GM12878 (cell line): ENCODE measurements at regions not wholly inside any gene's neighbourhood (a gene's known extent, or its start where the extent isn't known, plus 50 kb on each side); places are given as distances from the start of the nearest gene placed in this dataset.

Experiments used
- ATAC-seq: fragments of 200-7000 bp; cut with Tn5 transposase; 3 replicates; pipeline ENCODE4 v1.9.1; 2020; ENCODE audit warnings: mild to moderate bottlenecking, moderate library complexity
- BruUV-seq: library from RNA; stranded (reverse); fragments of 400-500 nt; replicated peaks from 2 replicates; lab custom pipeline; 2021; lab: Mats Ljungman, UMichigan
- CTCF ChIA-PET: fragments of 300-600 bp; sonication (Branson Sonifier 250); formaldehyde crosslinking; extraction: SDS; loops from one replicate; lab custom pipeline; 2021; ENCODE audit warnings: inconsistent platforms; lab: Yijun Ruan, JAX
- POLR2A ChIA-PET: fragments of 350-600 bp; formaldehyde crosslinking; extraction: SDS; loops from one replicate; lab custom pipeline; 2021; ENCODE audit warnings: inconsistent platforms; lab: Charles Lee
- RAD21 ChIA-PET: fragments of 300-600 bp; sonication (Branson Sonifier 250); formaldehyde crosslinking; loops from one replicate; lab custom pipeline; 2023; ENCODE audit warnings: antibody characterized with exemption; ENCODE audit not compliant: unreplicated experiment; lab: Charles Lee
- SMC1A ChIA-PET: fragments of 300-600 bp; sonication (Branson Sonifier 250); formaldehyde crosslinking; loops from one replicate; lab custom pipeline; 2023; ENCODE audit not compliant: unreplicated experiment, uncharacterized antibody; lab: Charles Lee
- DNase-seq: peaks from one replicate; pipeline ENCODE4 v3.0.0-alpha.2; 2011; ENCODE audit warnings: low read depth, low spot score
- FAIRE-seq: peaks from 3 replicates; lab custom pipeline; 2011; peaks lifted over from hg19 to GRCh38; lab: Jason Lieb, UNC
- H2AFZ ChIP-seq: 2 replicates; pipeline ENCODE4 v1.6.0; 2011; ENCODE audit warnings: low read depth, low read length, control low read depth; ENCODE audit not compliant: control insufficient read depth
- H3K27ac ChIP-seq: 2 replicates; pipeline ENCODE4 v1.5.1; 2011; ENCODE audit warnings: control low read depth; ENCODE audit not compliant: control insufficient read depth, insufficient read depth
- H3K27me3 ChIP-seq, 2 experiments: replicated peaks in 1 of 2; 2 replicates each; pipeline versions ENCODE4 v1.6.0 to v1.6.1; 2011; ENCODE audit warnings: low read length in 1 of 2; ENCODE audit not compliant: control insufficient read depth in 2 of 2, insufficient read depth in 2 of 2
- H3K36me3 ChIP-seq, 2 experiments: 2 replicates each; pipeline ENCODE4 v1.5.1; 2011; ENCODE audit warnings: low read length in 1 of 2; ENCODE audit not compliant: control insufficient read depth in 2 of 2, insufficient read depth in 2 of 2
- H3K4me1 ChIP-seq: 2 replicates; pipeline ENCODE4 v1.6.1; 2011; ENCODE audit warnings: mild to moderate bottlenecking, low read length, moderate library complexity, mixed read lengths; ENCODE audit not compliant: control insufficient read depth, insufficient read depth
- H3K4me2 ChIP-seq: 2 replicates; pipeline ENCODE4 v1.6.0; 2011; ENCODE audit warnings: control low read depth; ENCODE audit not compliant: control insufficient read depth, insufficient read depth
- H3K4me3 ChIP-seq: fragments of 200-600 bp; sonication (generic); 2 replicates; pipeline ENCODE4 v1.5.1; 2016
- H3K79me2 ChIP-seq: 2 replicates; pipeline ENCODE4 v1.6.0; 2011; ENCODE audit warnings: low read length; ENCODE audit not compliant: control insufficient read depth, insufficient read depth
- H3K9ac ChIP-seq: 2 replicates; pipeline ENCODE4 v1.8.0; 2011; ENCODE audit warnings: low read length, control low read depth, mixed read lengths; ENCODE audit not compliant: control insufficient read depth, insufficient read depth
- H3K9me3 ChIP-seq: replicated peaks from 3 replicates; pipeline ENCODE4 v1.5.1; 2011; ENCODE audit warnings: mild to moderate bottlenecking, low read length; ENCODE audit not compliant: control insufficient read depth, insufficient read depth
- H4K20me1 ChIP-seq: 2 replicates; pipeline ENCODE4 v1.6.0; 2011; ENCODE audit not compliant: control insufficient read depth, insufficient read depth
- ASH2L ChIP-seq: fragments of 300-600, 200-600 bp; sonication (generic); IDR thresholded peaks from 2 replicates; pipeline ENCODE4 v1.6.1; 2017; ENCODE audit warnings: low read depth, mild to moderate bottlenecking, borderline replicate concordance
- BHLHE40 ChIP-seq, 2 experiments: fragments of 450-650 bp in 1 of 2; IDR thresholded peaks; 2 replicates each; pipeline ENCODE4 v1.6.1; 2011 to 2017; ENCODE audit warnings: low read depth in 2 of 2, borderline replicate concordance in 1 of 2, improper control_type of control experiment in 1 of 2, low read length in 1 of 2, mild to moderate bottlenecking in 1 of 2
- PBX3 ChIP-seq: IDR thresholded peaks from 2 replicates; pipeline ENCODE4 v1.6.1; 2011; ENCODE audit warnings: mild to moderate bottlenecking, low read depth, low read length, moderate library complexity; ENCODE audit not compliant: insufficient replicate concordance
- RFX5 ChIP-seq: IDR thresholded peaks from 2 replicates; pipeline ENCODE4 v1.6.1; 2011; ENCODE audit warnings: low read depth, low read length, improper control_type of control experiment
- SMAD1 ChIP-seq: fragments of 450-650 bp; IDR thresholded peaks from 2 replicates; pipeline ENCODE4 v1.6.1; 2018; ENCODE audit warnings: mild to moderate bottlenecking, low read depth; ENCODE audit not compliant: partially characterized antibody
- SMARCA5 ChIP-seq: fragments of 450-650 bp; IDR thresholded peaks from 2 replicates; pipeline ENCODE4 v1.6.1; 2017; ENCODE audit warnings: mild to moderate bottlenecking
- TARDBP ChIP-seq: IDR thresholded peaks from 2 replicates; pipeline ENCODE4 v1.6.1; 2016; ENCODE audit warnings: borderline replicate concordance
- TCF12 ChIP-seq: IDR thresholded peaks from 2 replicates; pipeline ENCODE4 v1.6.1; 2011; ENCODE audit warnings: low read depth, mild to moderate bottlenecking, low read length
- WGBS: methylation state at CpG from one replicate; pipeline ENCODE4 v1.1.6; 2016; ENCODE audit warnings: low lambda C conversion rate; ENCODE audit not compliant: insufficient replicate concordance, insufficient coverage; ENCODE audit errors: missing lambda C conversion rate; 5-methylcytosine and 5-hydroxymethylcytosine counted together
- in situ Hi-C: fragments of 300-500 bp; cut with MboI; formaldehyde crosslinking; loops from 9 replicates; pipeline ENCODE4 v1.14.3; 2018; ENCODE audit warnings: mixed read lengths
- intact Hi-C: fragments of 100-400 bp; cut with micrococcal nuclease; formaldehyde crosslinking; loops from one replicate; pipeline ENCODE4 v1.14.2; 2022; ENCODE audit not compliant: unreplicated experiment
- TF ChIP-seq, protein P1 (sequence below): fragments of 450-650 bp; formaldehyde crosslinking; IDR thresholded peaks from 2 replicates; pipeline ENCODE4 v1.4.0; 2022; ENCODE audit warnings: mild to moderate bottlenecking, moderate library complexity

DNA sequence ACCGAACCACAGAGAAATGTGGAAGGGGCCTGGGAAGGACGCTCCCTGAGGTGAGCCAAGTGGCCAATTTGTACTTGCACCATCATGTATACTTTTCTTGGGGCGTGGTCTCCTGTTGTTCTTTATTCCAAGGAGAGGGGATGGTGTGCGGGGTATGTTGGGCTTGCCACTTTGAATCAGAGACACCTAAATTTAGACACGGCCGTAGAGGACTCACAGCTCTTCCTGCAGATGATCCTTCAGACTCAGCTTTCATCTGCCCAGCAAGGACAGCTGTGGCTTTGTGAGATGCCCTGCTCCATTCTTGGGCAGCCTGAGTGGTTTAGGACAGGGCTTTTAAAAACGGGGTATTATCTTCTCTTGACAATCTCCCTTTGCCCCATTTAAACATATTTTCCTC is 473.2 kb downstream of the REEP3 start (continued):
- TF ChIP-seq, protein P1, sequence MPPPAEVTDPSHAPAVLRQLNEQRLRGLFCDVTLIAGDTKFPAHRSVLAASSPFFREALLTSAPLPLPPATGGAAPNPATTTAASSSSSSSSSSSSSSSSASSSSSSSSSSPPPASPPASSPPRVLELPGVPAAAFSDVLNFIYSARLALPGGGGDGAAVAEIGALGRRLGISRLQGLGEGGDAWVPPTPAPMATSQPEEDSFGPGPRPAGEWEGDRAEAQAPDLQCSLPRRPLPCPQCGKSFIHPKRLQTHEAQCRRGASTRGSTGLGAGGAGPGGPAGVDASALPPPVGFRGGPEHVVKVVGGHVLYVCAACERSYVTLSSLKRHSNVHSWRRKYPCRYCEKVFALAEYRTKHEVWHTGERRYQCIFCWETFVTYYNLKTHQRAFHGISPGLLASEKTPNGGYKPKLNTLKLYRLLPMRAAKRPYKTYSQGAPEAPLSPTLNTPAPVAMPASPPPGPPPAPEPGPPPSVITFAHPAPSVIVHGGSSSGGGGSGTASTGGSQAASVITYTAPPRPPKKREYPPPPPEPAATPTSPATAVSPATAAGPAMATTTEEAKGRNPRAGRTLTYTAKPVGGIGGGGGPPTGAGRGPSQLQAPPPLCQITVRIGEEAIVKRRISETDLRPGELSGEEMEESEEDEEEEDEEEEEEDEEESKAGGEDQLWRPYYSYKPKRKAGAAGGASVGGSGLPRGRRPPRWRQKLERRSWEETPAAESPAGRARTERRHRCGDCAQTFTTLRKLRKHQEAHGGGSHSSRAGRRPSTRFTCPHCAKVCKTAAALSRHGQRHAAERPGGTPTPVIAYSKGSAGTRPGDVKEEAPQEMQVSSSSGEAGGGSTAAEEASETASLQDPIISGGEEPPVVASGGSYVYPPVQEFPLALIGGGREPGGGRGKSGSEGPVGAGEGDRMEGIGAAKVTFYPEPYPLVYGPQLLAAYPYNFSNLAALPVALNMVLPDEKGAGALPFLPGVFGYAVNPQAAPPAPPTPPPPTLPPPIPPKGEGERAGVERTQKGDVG (CRISPR knock-in tag), result no peak

- Histone ChIP-seq H3K79me2 (no peaks in the 10 kb centered on the region), H3K4me2 (no peak overlapping the region), H3K4me1 (no peaks in the 10 kb centered on the region), H3K27me3 (no peaks in the 10 kb centered on the region), H2AFZ (no peak overlapping the region), H3K9me3 (no peaks in the 10 kb centered on the region), H4K20me1 (no peaks in the 10 kb centered on the region), H3K36me3 (no peaks in the 10 kb centered on the region), H3K4me3 (no peak overlapping the region), H3K9ac (no peak overlapping the region), H3K27ac (no peak overlapping the region)
- CTCF ChIA-PET, result no interaction called here
- TF ChIP-seq TCF12 (no peak), SMAD1 (no peak), BHLHE40 (IDR thresholded peaks at IDR 0.05; ENCODE audit: borderline replicate concordance in 1 of 2, low read depth in 2 of 2, low read length in 1 of 2) (no peak), PBX3 (no peak), ASH2L (no peak), TARDBP (no peak), SMARCA5 (no peak), RFX5 (no peak)
- ATAC-seq (no peak), DNase-seq (no peak), FAIRE-seq (no peak)
- intact Hi-C loops, result no loop called here
- SMC1A ChIA-PET, result no interaction called here
- RAD21 ChIA-PET, result no interaction called here
- BruUV-seq, result no TSS peak
- in situ Hi-C loops, result no loop called here
- 56% methylated on average over 8 of the region's 8 CpGs for WGBS
- POLR2A ChIA-PET, result no interaction called here
These were observed 486.0 kb downstream of the REEP3 start for GRCh38 chr10:64007157-64007556.
